GM23338 (cell line): ENCODE measurements at regions not wholly inside any gene's neighbourhood (a gene's known extent, or its start where the extent isn't known, plus 50 kb on each side); places are given as distances from the start of the nearest gene placed in this dataset.

Experiments
- ATAC-seq: fragments of 200-7000 bp; cut with Tn5 transposase; 3 replicates; pipeline ENCODE4 v1.9.1; 2020
- DNase-seq: peaks from one replicate; pipeline ENCODE4 v3.0.0-alpha.2; 2015; ENCODE audit warnings: low spot score
- H2AFZ ChIP-seq: fragments of 200-600 bp; sonication (generic); 2 replicates; pipeline ENCODE4 v1.8.0; 2016; ENCODE audit warnings: antibody characterized with exemption, mild to moderate bottlenecking, moderate library complexity
- H3F3A ChIP-seq: fragments of 200-600 bp; sonication (generic); replicated peaks from 2 replicates; pipeline ENCODE4 v1.8.0; 2017; ENCODE audit warnings: antibody characterized with exemption, mixed run types, low read depth
- H3K27ac ChIP-seq: fragments of 200-600 bp; sonication (generic); 2 replicates; pipeline ENCODE4 v1.6.1; 2016; ENCODE audit warnings: low read depth
- H3K27me3 ChIP-seq: fragments of 200-600 bp; sonication (generic); 2 replicates; pipeline ENCODE4 v1.8.0; 2016; ENCODE audit warnings: mild to moderate bottlenecking, mixed run types, moderate library complexity; ENCODE audit not compliant: insufficient read depth
- H3K36me3 ChIP-seq: fragments of 200-600 bp; sonication (generic); 2 replicates; pipeline ENCODE4 v1.8.0; 2016; ENCODE audit warnings: mild to moderate bottlenecking; ENCODE audit not compliant: insufficient read depth
- H3K4me1 ChIP-seq: fragments of 200-600 bp; sonication (generic); 2 replicates; pipeline ENCODE4 v1.8.0; 2016; ENCODE audit warnings: mild to moderate bottlenecking, moderate library complexity; ENCODE audit not compliant: insufficient read depth
- H3K4me2 ChIP-seq: fragments of 200-600 bp; sonication (generic); 2 replicates; pipeline ENCODE4 v1.7.1; 2017; ENCODE audit warnings: mixed run types
- H3K4me3 ChIP-seq: fragments of 200-600 bp; sonication (generic); 2 replicates; pipeline ENCODE4 v1.6.1; 2016; ENCODE audit warnings: mixed run types
- H3K79me2 ChIP-seq: fragments of 200-600 bp; sonication (generic); replicated peaks from 2 replicates; pipeline ENCODE4 v1.8.0; 2017; ENCODE audit warnings: mild to moderate bottlenecking; ENCODE audit not compliant: insufficient read depth
- H3K9me2 ChIP-seq: fragments of 200-600 bp; sonication (generic); 2 replicates; pipeline ENCODE4 v1.8.0; 2017; ENCODE audit not compliant: insufficient read depth
- H4K20me1 ChIP-seq: fragments of 200-600 bp; sonication (generic); replicated peaks from 2 replicates; pipeline ENCODE4 v1.8.0; 2017; ENCODE audit warnings: mild to moderate bottlenecking; ENCODE audit not compliant: insufficient read depth
- H3K27ac Mint-ChIP-seq: 2 replicates; pipeline ENCODE4 v1.8.0; 2020; ENCODE audit warnings: inconsistent platforms, mild to moderate bottlenecking, moderate library complexity, mixed read lengths
- H3K27me3 Mint-ChIP-seq: 3 replicates; pipeline ENCODE4 v1.8.0; 2022; ENCODE audit warnings: low read depth, mild to moderate bottlenecking, moderate library complexity, mixed read lengths, inconsistent platforms; ENCODE audit not compliant: insufficient read depth, poor library complexity
- H3K36me3 Mint-ChIP-seq: 3 replicates; pipeline ENCODE4 v1.8.0; 2021; ENCODE audit warnings: low read depth, mild to moderate bottlenecking, inconsistent platforms, moderate library complexity, mixed read lengths
- H3K4me1 Mint-ChIP-seq: 3 replicates; pipeline ENCODE4 v1.8.0; 2020; ENCODE audit warnings: mild to moderate bottlenecking, inconsistent platforms, mixed read lengths
- H3K4me3 Mint-ChIP-seq: 3 replicates; pipeline ENCODE4 v1.8.0; 2021; ENCODE audit warnings: moderate library complexity, mild to moderate bottlenecking, inconsistent platforms, mixed read lengths
- H3K9me3 Mint-ChIP-seq: 3 replicates; pipeline ENCODE4 v1.8.0; 2020; ENCODE audit warnings: moderate library complexity, mild to moderate bottlenecking, inconsistent platforms, mixed read lengths
- CREB1 ChIP-seq: fragments of 250-450 bp; sonication (Bioruptor Pico); IDR thresholded peaks from 2 replicates; pipeline ENCODE4 v1.5.0; 2020; ENCODE audit warnings: low read depth, mild to moderate bottlenecking, moderate library complexity
- EZH2 ChIP-seq: fragments of 200-600 bp; sonication (generic); IDR thresholded peaks from one replicate; pipeline ENCODE4 v1.8.0; 2017; ENCODE audit warnings: antibody characterized with exemption, mild to moderate bottlenecking, low read depth; ENCODE audit not compliant: unreplicated experiment
- EZH2phosphoT487 ChIP-seq: fragments of 200-600 bp; sonication (generic); IDR thresholded peaks from one replicate; pipeline ENCODE4 v1.8.1; 2018; ENCODE audit warnings: antibody characterized with exemption; ENCODE audit not compliant: unreplicated experiment
- JUNB ChIP-seq: IDR thresholded peaks from one replicate; pipeline ENCODE4 v1.6.1; 2016; ENCODE audit warnings: antibody characterized with exemption; ENCODE audit not compliant: unreplicated experiment
- NANOG ChIP-seq: IDR thresholded peaks from 2 replicates; pipeline ENCODE4 v1.6.1; 2016; ENCODE audit warnings: antibody characterized with exemption, borderline replicate concordance
- POLR2AphosphoS5 ChIP-seq: IDR thresholded peaks from 2 replicates; pipeline ENCODE4 v1.6.1; 2016; ENCODE audit warnings: antibody characterized with exemption, low read depth
- STAT1 ChIP-seq: IDR thresholded peaks from one replicate; pipeline ENCODE4 v1.6.1; 2016; ENCODE audit warnings: antibody characterized with exemption; ENCODE audit not compliant: unreplicated experiment
- ZNF114 ChIP-seq: fragments of 250-450 bp; sonication (Bioruptor Pico); IDR thresholded peaks from 2 replicates; pipeline ENCODE4 v1.5.0; 2020; ENCODE audit warnings: mild to moderate bottlenecking, moderate library complexity
- ZNF331 ChIP-seq: fragments of 250-450 bp; sonication (Bioruptor Pico); IDR thresholded peaks from 2 replicates; pipeline ENCODE4 v1.5.0; 2020; ENCODE audit warnings: low read depth, mild to moderate bottlenecking, moderate library complexity
- TF ChIP-seq, protein P1 (sequence below): IDR thresholded peaks from one replicate; pipeline ENCODE4 v1.6.1; 2018; ENCODE audit warnings: antibody characterized with exemption; ENCODE audit not compliant: unreplicated experiment
- TF ChIP-seq, protein P2 (sequence below): fragments of 250-450 bp; sonication (Bioruptor Pico); IDR thresholded peaks from 2 replicates; pipeline ENCODE4 v1.5.0; 2020; ENCODE audit warnings: mild to moderate bottlenecking, moderate library complexity
- TF ChIP-seq, protein P3 (sequence below), 2 experiments: fragments of 200-600 bp in 1 of 2; sonication (generic) in 1 of 2; conservative IDR thresholded peaks; 2 replicates each; pipeline versions ENCODE4 v1.5.1 to v1.6.1; 2016 to 2017; ENCODE audit warnings: antibody characterized with exemption in 2 of 2, low read depth in 2 of 2, mild to moderate bottlenecking in 2 of 2, moderate library complexity in 1 of 2
- TF ChIP-seq, protein P4 (sequence below): IDR thresholded peaks from 2 replicates; pipeline ENCODE4 v1.6.1; 2016; ENCODE audit warnings: antibody characterized with exemption

DNA sequence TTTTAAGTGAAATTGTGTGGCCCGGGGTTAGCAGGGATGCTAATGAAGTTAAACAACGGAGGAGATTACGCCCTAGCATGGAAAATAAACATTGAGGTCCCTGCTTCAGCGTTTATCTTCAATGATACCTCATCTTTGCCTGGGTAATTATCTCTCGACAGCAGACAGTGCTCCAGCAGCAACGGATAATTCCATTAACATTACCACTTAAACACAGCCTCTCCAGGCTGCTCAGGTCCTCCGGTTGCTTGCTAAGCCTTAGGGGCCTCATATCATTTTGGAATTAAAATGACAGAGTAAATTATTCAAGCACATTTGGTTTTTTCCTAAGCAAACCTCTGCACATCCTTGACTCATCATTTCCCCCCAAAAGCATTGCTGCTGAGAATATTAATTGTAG is 281.5 kb upstream of the KLF3 start:
- no peaks in the 10 kb centered on the region for H4K20me1 ChIP-seq
- no peak overlapping the region for H3K4me2 ChIP-seq
- Mint-ChIP-seq H3K27me3 (no peaks in the 10 kb centered on the region), H3K36me3 (no peaks in the 10 kb centered on the region), H3K27ac (no peak overlapping the region), H3K9me3 (0 out of 3 replicates have a peak, but pooled peaks cover 2% of the 10 kb centered on the region), H3K4me3 (no peak overlapping the region), H3K4me1 (peaks cover 5% of the 10 kb centered on the region; the same call in 1 of the 3 replicates)
- no peak for DNase-seq
- H3K27me3 ChIP-seq = no peaks in the 10 kb centered on the region
- no peak for ATAC-seq
- no peaks in the 10 kb centered on the region for H3K79me2 ChIP-seq
- no peak overlapping the region for H2AFZ ChIP-seq
- H3K9me2 ChIP-seq = peaks cover 3% of the 10 kb centered on the region; the same call in 1 of the 2 replicates
- no peak overlapping the region for H3K27ac ChIP-seq
- peaks cover 2% of the 10 kb centered on the region; the same call in 1 of the 2 replicates for H3K4me1 ChIP-seq
- H3K4me3 ChIP-seq = no peak overlapping the region
- H3K36me3 ChIP-seq = no peaks in the 10 kb centered on the region; the same call in 1 of the 2 replicates
- TF ChIP-seq, protein P1, sequence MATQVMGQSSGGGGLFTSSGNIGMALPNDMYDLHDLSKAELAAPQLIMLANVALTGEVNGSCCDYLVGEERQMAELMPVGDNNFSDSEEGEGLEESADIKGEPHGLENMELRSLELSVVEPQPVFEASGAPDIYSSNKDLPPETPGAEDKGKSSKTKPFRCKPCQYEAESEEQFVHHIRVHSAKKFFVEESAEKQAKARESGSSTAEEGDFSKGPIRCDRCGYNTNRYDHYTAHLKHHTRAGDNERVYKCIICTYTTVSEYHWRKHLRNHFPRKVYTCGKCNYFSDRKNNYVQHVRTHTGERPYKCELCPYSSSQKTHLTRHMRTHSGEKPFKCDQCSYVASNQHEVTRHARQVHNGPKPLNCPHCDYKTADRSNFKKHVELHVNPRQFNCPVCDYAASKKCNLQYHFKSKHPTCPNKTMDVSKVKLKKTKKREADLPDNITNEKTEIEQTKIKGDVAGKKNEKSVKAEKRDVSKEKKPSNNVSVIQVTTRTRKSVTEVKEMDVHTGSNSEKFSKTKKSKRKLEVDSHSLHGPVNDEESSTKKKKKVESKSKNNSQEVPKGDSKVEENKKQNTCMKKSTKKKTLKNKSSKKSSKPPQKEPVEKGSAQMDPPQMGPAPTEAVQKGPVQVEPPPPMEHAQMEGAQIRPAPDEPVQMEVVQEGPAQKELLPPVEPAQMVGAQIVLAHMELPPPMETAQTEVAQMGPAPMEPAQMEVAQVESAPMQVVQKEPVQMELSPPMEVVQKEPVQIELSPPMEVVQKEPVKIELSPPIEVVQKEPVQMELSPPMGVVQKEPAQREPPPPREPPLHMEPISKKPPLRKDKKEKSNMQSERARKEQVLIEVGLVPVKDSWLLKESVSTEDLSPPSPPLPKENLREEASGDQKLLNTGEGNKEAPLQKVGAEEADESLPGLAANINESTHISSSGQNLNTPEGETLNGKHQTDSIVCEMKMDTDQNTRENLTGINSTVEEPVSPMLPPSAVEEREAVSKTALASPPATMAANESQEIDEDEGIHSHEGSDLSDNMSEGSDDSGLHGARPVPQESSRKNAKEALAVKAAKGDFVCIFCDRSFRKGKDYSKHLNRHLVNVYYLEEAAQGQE = no peak
- no peak for TF ChIP-seq ZNF114 (CRISPR knock-in tag)
- no peak for TF ChIP-seq NANOG
- no peak for TF ChIP-seq POLR2AphosphoS5
- TF ChIP-seq, protein P2, sequence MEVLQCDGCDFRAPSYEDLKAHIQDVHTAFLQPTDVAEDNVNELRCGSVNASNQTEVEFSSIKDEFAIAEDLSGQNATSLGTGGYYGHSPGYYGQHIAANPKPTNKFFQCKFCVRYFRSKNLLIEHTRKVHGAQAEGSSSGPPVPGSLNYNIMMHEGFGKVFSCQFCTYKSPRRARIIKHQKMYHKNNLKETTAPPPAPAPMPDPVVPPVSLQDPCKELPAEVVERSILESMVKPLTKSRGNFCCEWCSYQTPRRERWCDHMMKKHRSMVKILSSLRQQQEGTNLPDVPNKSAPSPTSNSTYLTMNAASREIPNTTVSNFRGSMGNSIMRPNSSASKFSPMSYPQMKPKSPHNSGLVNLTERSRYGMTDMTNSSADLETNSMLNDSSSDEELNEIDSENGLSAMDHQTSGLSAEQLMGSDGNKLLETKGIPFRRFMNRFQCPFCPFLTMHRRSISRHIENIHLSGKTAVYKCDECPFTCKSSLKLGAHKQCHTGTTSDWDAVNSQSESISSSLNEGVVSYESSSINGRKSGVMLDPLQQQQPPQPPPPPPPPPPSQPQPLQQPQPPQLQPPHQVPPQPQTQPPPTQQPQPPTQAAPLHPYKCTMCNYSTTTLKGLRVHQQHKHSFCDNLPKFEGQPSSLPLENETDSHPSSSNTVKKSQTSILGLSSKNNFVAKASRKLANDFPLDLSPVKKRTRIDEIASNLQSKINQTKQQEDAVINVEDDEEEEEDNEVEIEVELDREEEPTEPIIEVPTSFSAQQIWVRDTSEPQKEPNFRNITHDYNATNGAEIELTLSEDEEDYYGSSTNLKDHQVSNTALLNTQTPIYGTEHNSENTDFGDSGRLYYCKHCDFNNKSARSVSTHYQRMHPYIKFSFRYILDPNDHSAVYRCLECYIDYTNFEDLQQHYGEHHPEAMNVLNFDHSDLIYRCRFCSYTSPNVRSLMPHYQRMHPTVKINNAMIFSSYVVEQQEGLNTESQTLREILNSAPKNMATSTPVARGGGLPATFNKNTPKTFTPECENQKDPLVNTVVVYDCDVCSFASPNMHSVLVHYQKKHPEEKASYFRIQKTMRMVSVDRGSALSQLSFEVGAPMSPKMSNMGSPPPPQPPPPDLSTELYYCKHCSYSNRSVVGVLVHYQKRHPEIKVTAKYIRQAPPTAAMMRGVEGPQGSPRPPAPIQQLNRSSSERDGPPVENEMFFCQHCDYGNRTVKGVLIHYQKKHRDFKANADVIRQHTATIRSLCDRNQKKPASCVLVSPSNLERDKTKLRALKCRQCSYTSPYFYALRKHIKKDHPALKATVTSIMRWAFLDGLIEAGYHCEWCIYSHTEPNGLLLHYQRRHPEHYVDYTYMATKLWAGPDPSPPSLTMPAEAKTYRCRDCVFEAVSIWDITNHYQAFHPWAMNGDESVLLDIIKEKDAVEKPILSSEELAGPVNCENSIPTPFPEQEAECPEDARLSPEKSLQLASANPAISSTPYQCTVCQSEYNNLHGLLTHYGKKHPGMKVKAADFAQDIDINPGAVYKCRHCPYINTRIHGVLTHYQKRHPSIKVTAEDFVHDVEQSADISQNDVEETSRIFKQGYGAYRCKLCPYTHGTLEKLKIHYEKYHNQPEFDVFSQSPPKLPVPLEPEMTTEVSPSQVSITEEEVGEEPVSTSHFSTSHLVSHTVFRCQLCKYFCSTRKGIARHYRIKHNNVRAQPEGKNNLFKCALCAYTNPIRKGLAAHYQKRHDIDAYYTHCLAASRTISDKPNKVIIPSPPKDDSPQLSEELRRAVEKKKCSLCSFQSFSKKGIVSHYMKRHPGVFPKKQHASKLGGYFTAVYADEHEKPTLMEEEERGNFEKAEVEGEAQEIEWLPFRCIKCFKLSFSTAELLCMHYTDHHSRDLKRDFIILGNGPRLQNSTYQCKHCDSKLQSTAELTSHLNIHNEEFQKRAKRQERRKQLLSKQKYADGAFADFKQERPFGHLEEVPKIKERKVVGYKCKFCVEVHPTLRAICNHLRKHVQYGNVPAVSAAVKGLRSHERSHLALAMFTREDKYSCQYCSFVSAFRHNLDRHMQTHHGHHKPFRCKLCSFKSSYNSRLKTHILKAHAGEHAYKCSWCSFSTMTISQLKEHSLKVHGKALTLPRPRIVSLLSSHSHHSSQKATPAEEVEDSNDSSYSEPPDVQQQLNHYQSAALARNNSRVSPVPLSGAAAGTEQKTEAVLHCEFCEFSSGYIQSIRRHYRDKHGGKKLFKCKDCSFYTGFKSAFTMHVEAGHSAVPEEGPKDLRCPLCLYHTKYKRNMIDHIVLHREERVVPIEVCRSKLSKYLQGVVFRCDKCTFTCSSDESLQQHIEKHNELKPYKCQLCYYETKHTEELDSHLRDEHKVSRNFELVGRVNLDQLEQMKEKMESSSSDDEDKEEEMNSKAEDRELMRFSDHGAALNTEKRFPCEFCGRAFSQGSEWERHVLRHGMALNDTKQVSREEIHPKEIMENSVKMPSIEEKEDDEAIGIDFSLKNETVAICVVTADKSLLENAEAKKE (CRISPR knock-in tag) = no peak
- TF ChIP-seq CREB1 = no peak
- TF ChIP-seq, protein P3, sequence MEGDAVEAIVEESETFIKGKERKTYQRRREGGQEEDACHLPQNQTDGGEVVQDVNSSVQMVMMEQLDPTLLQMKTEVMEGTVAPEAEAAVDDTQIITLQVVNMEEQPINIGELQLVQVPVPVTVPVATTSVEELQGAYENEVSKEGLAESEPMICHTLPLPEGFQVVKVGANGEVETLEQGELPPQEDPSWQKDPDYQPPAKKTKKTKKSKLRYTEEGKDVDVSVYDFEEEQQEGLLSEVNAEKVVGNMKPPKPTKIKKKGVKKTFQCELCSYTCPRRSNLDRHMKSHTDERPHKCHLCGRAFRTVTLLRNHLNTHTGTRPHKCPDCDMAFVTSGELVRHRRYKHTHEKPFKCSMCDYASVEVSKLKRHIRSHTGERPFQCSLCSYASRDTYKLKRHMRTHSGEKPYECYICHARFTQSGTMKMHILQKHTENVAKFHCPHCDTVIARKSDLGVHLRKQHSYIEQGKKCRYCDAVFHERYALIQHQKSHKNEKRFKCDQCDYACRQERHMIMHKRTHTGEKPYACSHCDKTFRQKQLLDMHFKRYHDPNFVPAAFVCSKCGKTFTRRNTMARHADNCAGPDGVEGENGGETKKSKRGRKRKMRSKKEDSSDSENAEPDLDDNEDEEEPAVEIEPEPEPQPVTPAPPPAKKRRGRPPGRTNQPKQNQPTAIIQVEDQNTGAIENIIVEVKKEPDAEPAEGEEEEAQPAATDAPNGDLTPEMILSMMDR (conservative IDR thresholded peaks at IDR 0.05; ENCODE audit: low read depth in 2 of 2) = no peak
- no peak for TF ChIP-seq JUNB
- no peak for TF ChIP-seq STAT1
- TF ChIP-seq, protein P4, sequence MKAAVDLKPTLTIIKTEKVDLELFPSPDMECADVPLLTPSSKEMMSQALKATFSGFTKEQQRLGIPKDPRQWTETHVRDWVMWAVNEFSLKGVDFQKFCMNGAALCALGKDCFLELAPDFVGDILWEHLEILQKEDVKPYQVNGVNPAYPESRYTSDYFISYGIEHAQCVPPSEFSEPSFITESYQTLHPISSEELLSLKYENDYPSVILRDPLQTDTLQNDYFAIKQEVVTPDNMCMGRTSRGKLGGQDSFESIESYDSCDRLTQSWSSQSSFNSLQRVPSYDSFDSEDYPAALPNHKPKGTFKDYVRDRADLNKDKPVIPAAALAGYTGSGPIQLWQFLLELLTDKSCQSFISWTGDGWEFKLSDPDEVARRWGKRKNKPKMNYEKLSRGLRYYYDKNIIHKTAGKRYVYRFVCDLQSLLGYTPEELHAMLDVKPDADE = no peak
- no peak for TF ChIP-seq ZNF331 (CRISPR knock-in tag)
- no peak for TF ChIP-seq EZH2phosphoT487
- TF ChIP-seq EZH2 = no peak
- H3F3A ChIP-seq = no peaks in the 10 kb centered on the region
